Stimulated activated memory B cell treated with anti-CD40 and anti-IgM and Interleukin-4, amounts not matched to agents 10 μg/mL and 1 μg/mL and 100 μg/mL, for 72 hours (primary cell): ENCODE measurements at regions not wholly inside any gene's neighbourhood (a gene's known extent, or its start where the extent isn't known, plus 50 kb on each side); places are given as distances from the start of the nearest gene placed in this dataset.
"Not testable (repeated sequence)": the region's sequence is repeated elsewhere in the genome, so short reads cannot be mapped to it uniquely, and the experiment has no call there.

Source experiments
- ATAC-seq: fragments of 150-1000 bp; cut with Tn5 transposase; 2 replicates; pipeline ENCODE4 v1.10.0; 2021
- H3K27ac Mint-ChIP-seq: one replicate; pipeline ENCODE4 v1.8.0; 2022; ENCODE audit warnings: mild to moderate bottlenecking, mixed read lengths
- H3K27me3 Mint-ChIP-seq: one replicate; pipeline ENCODE4 v1.8.0; 2022; ENCODE audit warnings: mixed read lengths
- H3K36me3 Mint-ChIP-seq: one replicate; pipeline ENCODE4 v1.8.0; 2022; ENCODE audit warnings: mixed read lengths
- H3K4me1 Mint-ChIP-seq: one replicate; pipeline ENCODE4 v1.8.0; 2022; ENCODE audit warnings: mixed read lengths
- H3K4me3 Mint-ChIP-seq: one replicate; pipeline ENCODE4 v1.8.0; 2022; ENCODE audit warnings: mild to moderate bottlenecking, moderate library complexity, mixed read lengths
- H3K9me3 Mint-ChIP-seq: one replicate; pipeline ENCODE4 v1.8.0; 2022; ENCODE audit warnings: mixed read lengths

GRCh38 chr12:115806000-115806399 lies 471.5 kb downstream of the MED13L start:
- Mint-ChIP-seq H3K36me3 (no peaks in the 10 kb centered on the region), H3K9me3 (peaks cover 6% of the 10 kb centered on the region), H3K27ac (no peak overlapping the region), H3K4me3 (no peak overlapping the region), H3K4me1 (no peaks in the 10 kb centered on the region), H3K27me3 (peaks cover 8% of the 10 kb centered on the region)
- ATAC-seq = no peak

GRCh38 chr12:115802767-115803166 lies 474.7 kb downstream of the MED13L start:
- H3K9me3 Mint-ChIP-seq = peaks cover 4% of the 10 kb centered on the region
- ATAC-seq = no peak
- no peaks in the 10 kb centered on the region for H3K36me3 Mint-ChIP-seq
- H3K4me1 Mint-ChIP-seq = no peaks in the 10 kb centered on the region
- H3K27me3 Mint-ChIP-seq = no peaks in the 10 kb centered on the region
- H3K27ac Mint-ChIP-seq = no peak overlapping the region
- no peak overlapping the region for H3K4me3 Mint-ChIP-seq

GRCh38 chr12:115801871-115802270 lies 475.6 kb downstream of the MED13L start:
- Mint-ChIP-seq H3K27me3 (no peaks in the 10 kb centered on the region), H3K36me3 (no peaks in the 10 kb centered on the region), H3K4me1 (no peaks in the 10 kb centered on the region), H3K9me3 (peaks cover 4% of the 10 kb centered on the region), H3K27ac (no peak overlapping the region), H3K4me3 (no peak overlapping the region)
- no peak for ATAC-seq

- Mint-ChIP-seq H3K27ac (no peak overlapping the region), H3K4me3 (no peak overlapping the region), H3K36me3 (no peaks in the 10 kb centered on the region), H3K4me1 (no peaks in the 10 kb centered on the region), H3K9me3 (peaks cover 4% of the 10 kb centered on the region), H3K27me3 (peaks cover 11% of the 10 kb centered on the region)
- no peak for ATAC-seq
These were observed 477.9 kb downstream of the MED13L start for GRCh38 chr12:115799610-115800009.

GRCh38 chr12:115798309-115798917 lies 479.1 kb downstream of the MED13L start:
- no peaks in the 10 kb centered on the region for H3K36me3 Mint-ChIP-seq
- H3K27ac Mint-ChIP-seq = no peak overlapping the region
- peaks cover 7% of the 10 kb centered on the region for H3K9me3 Mint-ChIP-seq
- H3K4me3 Mint-ChIP-seq = no peak overlapping the region
- ATAC-seq = no peak
- no peaks in the 10 kb centered on the region for H3K4me1 Mint-ChIP-seq
- peaks cover 11% of the 10 kb centered on the region for H3K27me3 Mint-ChIP-seq

GRCh38 chr12:115794659-115795081 lies 482.8 kb downstream of the MED13L start:
- H3K4me3 Mint-ChIP-seq = no peak overlapping the region
- ATAC-seq = no peak
- peaks cover 4% of the 10 kb centered on the region for H3K9me3 Mint-ChIP-seq
- H3K27ac Mint-ChIP-seq = no peak overlapping the region
- no peaks in the 10 kb centered on the region for H3K4me1 Mint-ChIP-seq
- H3K36me3 Mint-ChIP-seq = no peaks in the 10 kb centered on the region
- H3K27me3 Mint-ChIP-seq = peaks cover 33% of the 10 kb centered on the region

- no peak for ATAC-seq
- H3K27me3 Mint-ChIP-seq = peaks cover 35% of the 10 kb centered on the region
- no peak overlapping the region for H3K27ac Mint-ChIP-seq
- no peak overlapping the region for H3K4me3 Mint-ChIP-seq
- H3K4me1 Mint-ChIP-seq = no peaks in the 10 kb centered on the region
- no peaks in the 10 kb centered on the region for H3K36me3 Mint-ChIP-seq
- H3K9me3 Mint-ChIP-seq = peaks cover 6% of the 10 kb centered on the region
These were observed 486.2 kb downstream of the MED13L start for GRCh38 chr12:115791331-115791730.

- Mint-ChIP-seq H3K36me3 (no peaks in the 10 kb centered on the region), H3K9me3 (peaks cover 6% of the 10 kb centered on the region), H3K27ac (no peak overlapping the region), H3K4me1 (no peaks in the 10 kb centered on the region), H3K4me3 (no peak overlapping the region), H3K27me3 (peaks cover 29% of the 10 kb centered on the region)
- no peak for ATAC-seq
These were observed 487.0 kb downstream of the MED13L start for GRCh38 chr12:115790526-115790925.

- H3K27ac Mint-ChIP-seq, H3K9me3 Mint-ChIP-seq, ATAC-seq, H3K4me3 Mint-ChIP-seq, H3K36me3 Mint-ChIP-seq, H3K4me1 Mint-ChIP-seq: not testable (repeated sequence)
- peaks cover 17% of the 10 kb centered on the region for H3K27me3 Mint-ChIP-seq
These were observed 491.0 kb downstream of the MED13L start for GRCh38 chr12:115786490-115786889.

- no peak overlapping the region for H3K27ac Mint-ChIP-seq
- no peaks in the 10 kb centered on the region for H3K36me3 Mint-ChIP-seq
- peaks cover 3% of the 10 kb centered on the region for H3K9me3 Mint-ChIP-seq
- H3K4me1 Mint-ChIP-seq = no peaks in the 10 kb centered on the region
- peaks cover 11% of the 10 kb centered on the region for H3K27me3 Mint-ChIP-seq
- ATAC-seq = no peak
- H3K4me3 Mint-ChIP-seq = no peak overlapping the region
These were observed 491.9 kb downstream of the MED13L start for GRCh38 chr12:115785548-115785947.

GRCh38 chr12:115776399-115776798 lies 501.1 kb downstream of the MED13L start:
- H3K27ac Mint-ChIP-seq = no peak overlapping the region
- H3K27me3 Mint-ChIP-seq = peaks cover 9% of the 10 kb centered on the region
- H3K36me3 Mint-ChIP-seq = no peaks in the 10 kb centered on the region
- ATAC-seq = no peak
- no peak overlapping the region for H3K4me3 Mint-ChIP-seq
- H3K4me1 Mint-ChIP-seq = peaks cover 4% of the 10 kb centered on the region
- peaks cover 6% of the 10 kb centered on the region for H3K9me3 Mint-ChIP-seq

- no peak for ATAC-seq
- no peaks in the 10 kb centered on the region for H3K36me3 Mint-ChIP-seq
- H3K27me3 Mint-ChIP-seq = peaks cover 9% of the 10 kb centered on the region
- H3K9me3 Mint-ChIP-seq = peaks cover 6% of the 10 kb centered on the region
- no peak overlapping the region for H3K4me3 Mint-ChIP-seq
- H3K4me1 Mint-ChIP-seq = peaks cover 4% of the 10 kb centered on the region
- no peak overlapping the region for H3K27ac Mint-ChIP-seq
These were observed 503.2 kb downstream of the MED13L start for GRCh38 chr12:115774148-115774895.

- no peak for ATAC-seq
- Mint-ChIP-seq H3K27me3 (peaks cover 6% of the 10 kb centered on the region), H3K36me3 (no peaks in the 10 kb centered on the region), H3K27ac (no peak overlapping the region), H3K9me3 (peaks cover 5% of the 10 kb centered on the region), H3K4me1 (peaks cover 2% of the 10 kb centered on the region), H3K4me3 (no peak overlapping the region)
These were observed 505.9 kb downstream of the MED13L start for GRCh38 chr12:115771601-115772000.

GRCh38 chr12:115771065-115771464 lies 506.4 kb downstream of the MED13L start:
- Mint-ChIP-seq H3K27ac (no peak overlapping the region), H3K27me3 (peaks cover under 1% of the 10 kb centered on the region), H3K4me1 (no peaks in the 10 kb centered on the region), H3K4me3 (no peak overlapping the region), H3K36me3 (no peaks in the 10 kb centered on the region), H3K9me3 (peaks cover 5% of the 10 kb centered on the region)
- no peak for ATAC-seq

GRCh38 chr12:115770643-115771042 lies 506.9 kb downstream of the MED13L start:
- H3K36me3 Mint-ChIP-seq = no peaks in the 10 kb centered on the region
- H3K27ac Mint-ChIP-seq = no peak overlapping the region
- no peak overlapping the region for H3K4me3 Mint-ChIP-seq
- no peak for ATAC-seq
- H3K9me3 Mint-ChIP-seq = peaks cover 5% of the 10 kb centered on the region
- no peaks in the 10 kb centered on the region for H3K27me3 Mint-ChIP-seq
- no peaks in the 10 kb centered on the region for H3K4me1 Mint-ChIP-seq

GRCh38 chr12:115767916-115768315 lies 509.6 kb downstream of the MED13L start:
- Mint-ChIP-seq H3K9me3 (peaks cover 4% of the 10 kb centered on the region), H3K4me1 (no peaks in the 10 kb centered on the region), H3K36me3 (no peaks in the 10 kb centered on the region), H3K4me3 (no peak overlapping the region), H3K27me3 (no peaks in the 10 kb centered on the region), H3K27ac (no peak overlapping the region)
- ATAC-seq = no peak
